ENCODE measurements at regions not wholly inside any gene's neighbourhood (a gene's known extent, or its start where the extent isn't known, plus 50 kb on each side); places are given as distances from the start of the nearest gene placed in this dataset.

GRCh38 chr13:107124129-107124718 lies 556.3 kb upstream of the ARGLU1 start:
- Histone ChIP-seq H3K9ac (replicated peaks; ENCODE audit: extremely low read depth, insufficient read depth, low read length) (no peak overlapping the region), H3K9me1 (replicated peaks; ENCODE audit: control insufficient read depth, extremely low read depth, insufficient read depth, low read length) (no peaks in the 10 kb centered on the region), H4K20me1 (replicated peaks; ENCODE audit: control insufficient read depth, extremely low read depth, insufficient read depth, low read length) (no peaks in the 10 kb centered on the region), H3K27ac (ENCODE audit: insufficient read depth, low read depth, low read length) (no peak overlapping the region), H3K4me2 (ENCODE audit: insufficient read depth, low read length) (no peak overlapping the region), H3K4me3 (replicated peaks in 1 of 3; ENCODE audit: insufficient read depth in 1 of 3, low read depth in 1 of 3, low read length in 3 of 3) (no peak overlapping the region), H3K79me2 (ENCODE audit: control insufficient read depth, insufficient read depth, low read length) (no peaks in the 10 kb centered on the region), H3K36me3 (ENCODE audit: control insufficient read depth in 2 of 2, extremely low read depth in 1 of 2, insufficient read depth in 2 of 2, low read length in 2 of 2) (no peaks in the 10 kb centered on the region), H3K9me3 (replicated peaks; ENCODE audit: control insufficient read depth, insufficient read depth, low read length) (no peaks in the 10 kb centered on the region), H2AFZ (ENCODE audit: low read depth, low read length) (no peak overlapping the region), H3K4me1 (ENCODE audit: control insufficient read depth, extremely low read depth, insufficient read depth, low read length) (no peaks in the 10 kb centered on the region), H3K27me3 (ENCODE audit: control insufficient read depth in 2 of 2, insufficient read depth in 2 of 2, low read length in 2 of 2) (no peaks in the 10 kb centered on the region)
- FAIRE-seq (peak; percentile 70), DNase-seq (ENCODE audit: low read depth, low spot score) (peak; percentile 54)
- TF ChIP-seq POLR2AphosphoS5 (IDR thresholded peaks at IDR 0.05; ENCODE audit: insufficient read depth, low read depth, low read length): no peak
- TF ChIP-seq CTCF (IDR thresholded peaks at IDR 0.05; ENCODE audit: extremely low read depth in 1 of 2, insufficient read depth in 1 of 2, low read depth in 1 of 2, low read length in 2 of 2): peak; percentile 20 to 22
- CTCF ChIA-PET: interaction anchor here (0.6 to 1.5 kb wide), 21 partner anchors 9 to 1905 kb away, joined by 3 to 11 read pairs (median 4); partner anchors contain the start of gene EFNB2
- POLR2A ChIA-PET: interaction anchor here (0.6 kb wide), 1 partner anchor 592 kb away, joined by 4 read pairs; no protein-coding TSS in a partner anchor
- intact Hi-C loops (cut with micrococcal nuclease): loop anchor here (1.0 to 2.0 kb wide), 6 partner anchors 79 to 1713 kb away; no protein-coding TSS in a partner anchor
- no TSS peak for BruUV-seq (replicated peaks)
- dilution Hi-C loops (cut with MboI; ENCODE audit: extremely low pct_ligation_motif_present, low sequenced_read_pairs): no loop called here

- Histone ChIP-seq H3K36me3 (ENCODE audit: control insufficient read depth in 2 of 2, extremely low read depth in 1 of 2, insufficient read depth in 2 of 2, low read length in 2 of 2) (no peaks in the 10 kb centered on the region), H3K79me2 (ENCODE audit: control insufficient read depth, insufficient read depth, low read length) (no peaks in the 10 kb centered on the region), H2AFZ (ENCODE audit: low read depth, low read length) (no peak overlapping the region), H3K27ac (ENCODE audit: insufficient read depth, low read depth, low read length) (no peak overlapping the region), H3K27me3 (ENCODE audit: control insufficient read depth in 2 of 2, insufficient read depth in 2 of 2, low read length in 2 of 2) (peaks cover 0 to 3% of the 10 kb centered on the region in 2 experiments), H3K4me2 (ENCODE audit: insufficient read depth, low read length) (no peak overlapping the region), H3K4me1 (ENCODE audit: control insufficient read depth, extremely low read depth, insufficient read depth, low read length) (no peaks in the 10 kb centered on the region), H3K9me3 (replicated peaks; ENCODE audit: control insufficient read depth, insufficient read depth, low read length) (no peaks in the 10 kb centered on the region), H4K20me1 (replicated peaks; ENCODE audit: control insufficient read depth, extremely low read depth, insufficient read depth, low read length) (no peaks in the 10 kb centered on the region), H3K9ac (replicated peaks; ENCODE audit: extremely low read depth, insufficient read depth, low read length) (no peak overlapping the region), H3K9me1 (replicated peaks; ENCODE audit: control insufficient read depth, extremely low read depth, insufficient read depth, low read length) (no peaks in the 10 kb centered on the region), H3K4me3 (replicated peaks in 1 of 3; ENCODE audit: insufficient read depth in 1 of 3, low read depth in 1 of 3, low read length in 3 of 3) (no peak overlapping the region)
- ChIA-PET CTCF (interaction anchor here (0.8 to 1.0 kb wide), 3 partner anchors 166 to 586 kb away, joined by 3 read pairs; no protein-coding TSS in a partner anchor), POLR2A (no interaction called here)
- TF ChIP-seq POLR2A (IDR thresholded peaks at IDR 0.05; ENCODE audit: low read depth, low read length) (no peak), CTCF (IDR thresholded peaks at IDR 0.05; ENCODE audit: extremely low read depth in 1 of 2, insufficient read depth in 1 of 2, low read depth in 1 of 2, low read length in 2 of 2) (no peak)
- FAIRE-seq: no peak
- BruUV-seq (replicated peaks): no TSS peak
- DNase-seq (ENCODE audit: low read depth, low spot score): no peak
- intact Hi-C loops (cut with micrococcal nuclease): no loop called here
- dilution Hi-C loops (cut with MboI; ENCODE audit: extremely low pct_ligation_motif_present, low sequenced_read_pairs): no loop called here
Observed at GRCh38 chr13:107121793-107122192, 553.9 kb upstream of the ARGLU1 start.
